ENCODE measurements at regions not wholly inside any gene's neighbourhood (a gene's known extent, or its start where the extent isn't known, plus 50 kb on each side); places are given as distances from the start of the nearest gene placed in this dataset.

DNA sequence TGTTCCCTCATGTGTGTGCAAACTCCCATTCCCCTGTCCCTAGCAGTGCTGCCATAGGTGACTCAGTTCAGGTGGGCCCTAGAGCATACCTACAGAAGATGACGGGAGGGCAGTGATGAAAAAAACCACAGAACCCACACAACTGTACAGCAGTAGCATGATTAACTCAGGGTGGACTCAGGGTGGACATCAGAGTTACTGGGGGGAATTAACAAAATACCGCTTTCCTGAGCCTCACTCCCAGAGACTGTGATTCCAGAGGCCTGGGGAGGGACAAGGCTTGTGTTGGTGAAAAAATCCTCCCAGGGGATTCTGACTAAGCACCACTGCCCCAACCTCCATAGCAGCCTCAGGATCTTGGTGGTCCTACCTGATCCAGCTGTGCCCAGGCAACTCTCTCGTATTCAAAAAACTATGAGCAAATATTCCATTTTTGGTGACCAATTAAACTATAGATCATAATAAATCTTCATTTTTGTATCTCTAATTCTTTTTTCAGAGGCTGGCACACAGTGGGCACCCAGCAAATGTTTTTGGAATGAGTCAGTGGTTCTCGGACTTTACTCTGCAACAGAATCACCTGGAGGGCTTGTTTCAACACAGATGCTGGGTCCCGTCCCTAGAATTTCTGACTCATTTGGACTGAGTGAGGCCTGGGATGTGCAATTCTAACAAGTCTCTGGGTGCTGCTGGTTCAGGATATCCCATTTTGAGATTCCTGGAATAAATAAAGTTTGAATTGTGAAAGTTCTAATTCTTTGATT, 84.1 kb upstream of the NABP1 start:
- H3K27ac ChIP-seq = peak overlapping the region; percentile 99
- DNase-seq (ENCODE audit: low spot score) = peak; percentile 89
- TF ChIP-seq, protein P1, sequence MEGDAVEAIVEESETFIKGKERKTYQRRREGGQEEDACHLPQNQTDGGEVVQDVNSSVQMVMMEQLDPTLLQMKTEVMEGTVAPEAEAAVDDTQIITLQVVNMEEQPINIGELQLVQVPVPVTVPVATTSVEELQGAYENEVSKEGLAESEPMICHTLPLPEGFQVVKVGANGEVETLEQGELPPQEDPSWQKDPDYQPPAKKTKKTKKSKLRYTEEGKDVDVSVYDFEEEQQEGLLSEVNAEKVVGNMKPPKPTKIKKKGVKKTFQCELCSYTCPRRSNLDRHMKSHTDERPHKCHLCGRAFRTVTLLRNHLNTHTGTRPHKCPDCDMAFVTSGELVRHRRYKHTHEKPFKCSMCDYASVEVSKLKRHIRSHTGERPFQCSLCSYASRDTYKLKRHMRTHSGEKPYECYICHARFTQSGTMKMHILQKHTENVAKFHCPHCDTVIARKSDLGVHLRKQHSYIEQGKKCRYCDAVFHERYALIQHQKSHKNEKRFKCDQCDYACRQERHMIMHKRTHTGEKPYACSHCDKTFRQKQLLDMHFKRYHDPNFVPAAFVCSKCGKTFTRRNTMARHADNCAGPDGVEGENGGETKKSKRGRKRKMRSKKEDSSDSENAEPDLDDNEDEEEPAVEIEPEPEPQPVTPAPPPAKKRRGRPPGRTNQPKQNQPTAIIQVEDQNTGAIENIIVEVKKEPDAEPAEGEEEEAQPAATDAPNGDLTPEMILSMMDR (conservative IDR thresholded peaks at IDR 0.05; ENCODE audit: low read depth) = no peak
- ChIA-PET CTCF (no interaction called here), POLR2A (ENCODE audit: low non-redundant PET) (no interaction called here)

DNA sequence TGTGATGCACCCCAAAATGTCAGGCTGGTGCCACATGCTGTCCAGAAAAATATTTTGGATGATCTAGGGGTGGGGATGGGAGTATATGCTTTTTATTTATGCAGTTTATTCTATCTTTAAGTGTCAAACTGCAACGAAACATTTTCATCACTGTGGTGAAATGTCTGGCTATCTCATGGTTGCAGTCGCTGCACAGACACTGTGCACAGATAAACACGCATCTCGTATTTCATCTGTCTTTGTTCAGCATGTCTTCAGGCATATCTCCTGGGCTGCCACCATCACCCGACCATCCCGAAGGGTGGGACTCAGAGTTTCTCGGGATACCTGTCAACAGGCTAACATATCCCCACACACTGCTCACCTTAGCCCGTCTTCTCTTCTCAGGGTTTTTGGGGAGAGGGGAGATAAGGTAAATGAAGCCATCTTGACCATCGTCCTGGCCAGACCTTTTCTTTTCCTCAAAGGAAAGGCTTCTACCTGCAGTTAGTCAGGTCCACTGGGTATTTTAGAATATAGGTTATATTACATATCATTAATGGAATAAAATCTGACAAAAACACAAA, 80.7 kb upstream of the NABP1 start:
- H3K27ac ChIP-seq = no peak overlapping the region
- POLR2A ChIA-PET (ENCODE audit: low non-redundant PET) = no interaction called here
- no peak for DNase-seq (ENCODE audit: low spot score)
- CTCF ChIA-PET = no interaction called here
- TF ChIP-seq, protein P1 (conservative IDR thresholded peaks at IDR 0.05; ENCODE audit: low read depth) = no peak

DNA sequence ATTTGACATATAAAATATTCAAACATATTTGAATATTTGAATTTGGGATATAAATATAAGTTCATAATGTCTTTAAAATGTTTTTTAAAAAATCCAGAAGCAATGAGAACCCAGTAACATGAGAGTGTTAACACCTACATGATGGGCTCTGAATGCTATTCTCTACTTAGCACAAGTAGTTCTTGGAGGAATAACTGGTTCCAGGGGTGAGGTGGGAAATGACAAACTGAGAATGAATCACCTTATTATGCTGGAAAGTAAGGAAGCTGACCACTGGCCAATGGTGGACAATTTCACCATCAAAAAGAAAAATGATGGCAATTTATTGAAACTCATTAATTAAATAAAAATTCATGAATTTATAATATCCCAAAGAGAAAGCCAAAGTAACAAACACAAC, 79.6 kb upstream of the NABP1 start:
- ChIA-PET POLR2A (ENCODE audit: low non-redundant PET) (no interaction called here), CTCF (no interaction called here)
- TF ChIP-seq, protein P1 (conservative IDR thresholded peaks at IDR 0.05; ENCODE audit: low read depth) = no peak
- no peak for DNase-seq (ENCODE audit: low spot score)
- H3K27ac ChIP-seq = no peak overlapping the region

DNA sequence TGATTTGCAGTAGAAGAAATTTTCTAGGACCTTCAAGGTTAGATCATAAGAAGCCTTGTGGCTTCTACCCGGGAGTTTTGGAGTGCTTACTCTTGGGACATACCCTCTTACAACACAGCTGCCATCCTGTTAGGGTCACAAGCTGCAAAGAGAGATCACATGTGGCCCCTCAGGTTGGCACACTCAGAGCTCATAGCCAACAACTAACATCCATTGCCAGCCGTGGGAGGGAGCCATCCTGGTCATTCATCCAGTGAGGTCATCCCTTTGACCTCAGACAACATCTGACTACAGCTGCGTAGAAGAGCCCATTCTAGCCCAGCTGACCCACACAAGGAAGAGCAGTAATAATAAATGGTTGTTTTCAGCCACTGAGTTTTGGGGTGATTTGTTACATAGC, 76.9 kb upstream of the NABP1 start:
- CTCF ChIA-PET = no interaction called here
- TF ChIP-seq, protein P1 (conservative IDR thresholded peaks at IDR 0.05; ENCODE audit: low read depth) = no peak
- POLR2A ChIA-PET (ENCODE audit: low non-redundant PET) = no interaction called here
- no peak overlapping the region for H3K27ac ChIP-seq
- DNase-seq (ENCODE audit: low spot score) = no peak

DNA sequence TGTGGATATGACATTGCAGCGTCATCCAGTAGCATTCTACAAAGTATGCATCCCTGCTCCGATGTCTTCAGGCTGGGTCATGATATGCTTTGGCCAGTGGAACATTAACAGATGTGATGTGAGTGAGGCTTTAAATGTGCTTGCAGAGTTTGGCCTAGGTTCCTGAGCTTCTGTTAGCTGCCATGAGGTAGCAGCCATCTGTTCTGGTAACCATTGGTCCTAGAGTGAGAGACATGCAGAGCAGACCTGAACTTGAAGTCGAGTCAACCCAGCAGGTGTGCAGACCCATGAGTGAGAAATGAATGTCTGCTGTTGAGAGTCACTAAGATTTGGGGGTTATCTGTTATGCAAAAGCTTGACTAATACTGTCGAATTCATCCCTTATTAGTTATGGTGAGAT, 73.8 kb upstream of the NABP1 start:
- DNase-seq (ENCODE audit: low spot score) = no peak
- TF ChIP-seq, protein P1 (conservative IDR thresholded peaks at IDR 0.05; ENCODE audit: low read depth) = no peak
- no peak overlapping the region for H3K27ac ChIP-seq
- ChIA-PET CTCF (no interaction called here), POLR2A (ENCODE audit: low non-redundant PET) (no interaction called here)

DNA sequence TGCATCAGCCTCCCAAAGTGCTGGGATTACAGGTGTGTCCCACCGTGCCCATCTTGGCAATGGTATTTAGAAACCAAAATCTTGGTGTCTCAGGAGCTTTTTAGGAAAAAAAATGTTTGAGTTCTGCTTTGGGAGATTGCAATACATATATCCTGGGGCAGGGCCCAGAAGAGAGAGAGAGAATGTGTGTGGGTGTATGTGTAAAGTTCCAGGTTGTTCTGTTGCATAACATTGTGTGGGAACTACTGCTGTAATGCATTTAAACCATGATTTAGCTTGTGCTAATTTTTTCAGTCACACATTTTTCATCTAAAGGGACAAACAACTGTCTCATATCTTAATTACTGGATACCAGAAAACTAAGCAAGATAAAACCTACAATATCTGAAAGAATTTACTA, 70.8 kb upstream of the NABP1 start:
- TF ChIP-seq, protein P1 (conservative IDR thresholded peaks at IDR 0.05; ENCODE audit: low read depth) = no peak
- CTCF ChIA-PET = no interaction called here

More for the DNA sequence above, 70.8 kb upstream of the NABP1 start:
- H3K27ac ChIP-seq = no peak overlapping the region
- DNase-seq (ENCODE audit: low spot score) = no peak
- POLR2A ChIA-PET (ENCODE audit: low non-redundant PET) = no interaction called here

All from RWPE1 (cell line).